Activated T-cell treated with anti-CD3 and anti-CD28 coated beads, Interleukin-2, amount 50 U/mL, for 4 hours (primary cell): ENCODE measurements at regions not wholly inside any gene's neighbourhood (a gene's known extent, or its start where the extent isn't known, plus 50 kb on each side); places are given as distances from the start of the nearest gene placed in this dataset.

Source experiments
- ATAC-seq, 2 donors: fragments of 200-7000 bp; cut with Tn5 transposase; one replicate each; pipeline ENCODE4 v1.10.0; 2021
- DNase-seq: peaks from one replicate; pipeline ENCODE4 v3.0.0-alpha.2; 2020
- H3K27me3 Mint-ChIP-seq: one replicate; pipeline ENCODE4 v1.8.0; 2021; ENCODE audit warnings: low read depth, mixed read lengths
- H3K36me3 Mint-ChIP-seq: one replicate; pipeline ENCODE4 v1.8.0; 2022; ENCODE audit warnings: mixed read lengths; ENCODE audit not compliant: insufficient read depth
- H3K4me1 Mint-ChIP-seq: one replicate; pipeline ENCODE4 v1.8.0; 2021; ENCODE audit warnings: low read depth, mixed read lengths
- H3K4me3 Mint-ChIP-seq: one replicate; pipeline ENCODE4 v1.8.0; 2021; ENCODE audit warnings: mild to moderate bottlenecking, moderate library complexity, mixed read lengths
- H3K9me3 Mint-ChIP-seq: one replicate; pipeline ENCODE4 v1.8.0; 2021; ENCODE audit warnings: mixed read lengths

DNA sequence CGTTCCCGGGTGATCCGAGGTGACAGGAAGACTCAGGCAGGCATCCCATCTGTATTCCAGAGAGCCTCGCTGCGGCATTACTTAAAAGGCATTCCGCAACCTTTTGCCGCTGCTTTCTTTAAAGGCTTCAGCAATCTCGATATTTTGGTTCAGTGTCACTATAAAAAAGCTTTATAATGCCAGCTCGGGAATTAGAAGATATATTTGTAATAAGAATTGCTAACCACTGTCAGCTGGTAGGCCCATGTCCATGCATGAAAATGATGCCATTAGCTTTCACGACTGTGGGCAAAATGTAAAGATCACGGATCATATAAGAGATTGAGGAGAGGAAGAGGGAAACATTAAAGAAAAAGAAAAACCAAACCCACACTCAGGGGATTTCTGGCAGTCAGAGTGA lies 578.6 kb upstream of the CDH5 start:
- ATAC-seq (no peak), DNase-seq (no peak)
- H3K4me3 Mint-ChIP-seq = no peak overlapping the region
- H3K9me3 Mint-ChIP-seq = peaks cover 5% of the 10 kb centered on the region
- H3K4me1 Mint-ChIP-seq = no peaks in the 10 kb centered on the region
- no peaks in the 10 kb centered on the region for H3K36me3 Mint-ChIP-seq
- no peaks in the 10 kb centered on the region for H3K27me3 Mint-ChIP-seq

DNA sequence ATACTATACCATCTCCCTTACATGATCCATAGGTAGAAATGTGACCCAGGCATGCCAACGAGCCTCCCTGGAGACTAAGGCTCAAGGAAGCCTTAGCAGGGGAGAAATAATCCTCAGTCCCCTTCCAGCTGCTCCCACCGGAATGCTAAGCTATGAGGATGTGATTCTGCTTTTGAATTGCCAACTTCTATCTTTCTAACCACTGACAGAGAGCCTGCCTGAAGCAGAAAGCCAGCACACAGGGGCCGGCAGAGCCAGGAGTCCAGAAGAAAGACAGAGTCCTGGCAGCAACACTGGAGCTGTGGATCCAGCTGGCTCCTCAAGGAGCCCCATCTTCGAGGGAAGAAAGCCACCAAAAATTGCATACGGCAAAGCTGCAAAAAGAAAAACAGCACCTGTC lies 579.6 kb upstream of the CDH5 start:
- H3K27me3 Mint-ChIP-seq = no peaks in the 10 kb centered on the region
- DNase-seq (no peak), ATAC-seq (no peak)
- H3K4me3 Mint-ChIP-seq = no peak overlapping the region
- H3K9me3 Mint-ChIP-seq = peaks cover 5% of the 10 kb centered on the region
- H3K36me3 Mint-ChIP-seq = no peaks in the 10 kb centered on the region
- H3K4me1 Mint-ChIP-seq = no peaks in the 10 kb centered on the region

DNA sequence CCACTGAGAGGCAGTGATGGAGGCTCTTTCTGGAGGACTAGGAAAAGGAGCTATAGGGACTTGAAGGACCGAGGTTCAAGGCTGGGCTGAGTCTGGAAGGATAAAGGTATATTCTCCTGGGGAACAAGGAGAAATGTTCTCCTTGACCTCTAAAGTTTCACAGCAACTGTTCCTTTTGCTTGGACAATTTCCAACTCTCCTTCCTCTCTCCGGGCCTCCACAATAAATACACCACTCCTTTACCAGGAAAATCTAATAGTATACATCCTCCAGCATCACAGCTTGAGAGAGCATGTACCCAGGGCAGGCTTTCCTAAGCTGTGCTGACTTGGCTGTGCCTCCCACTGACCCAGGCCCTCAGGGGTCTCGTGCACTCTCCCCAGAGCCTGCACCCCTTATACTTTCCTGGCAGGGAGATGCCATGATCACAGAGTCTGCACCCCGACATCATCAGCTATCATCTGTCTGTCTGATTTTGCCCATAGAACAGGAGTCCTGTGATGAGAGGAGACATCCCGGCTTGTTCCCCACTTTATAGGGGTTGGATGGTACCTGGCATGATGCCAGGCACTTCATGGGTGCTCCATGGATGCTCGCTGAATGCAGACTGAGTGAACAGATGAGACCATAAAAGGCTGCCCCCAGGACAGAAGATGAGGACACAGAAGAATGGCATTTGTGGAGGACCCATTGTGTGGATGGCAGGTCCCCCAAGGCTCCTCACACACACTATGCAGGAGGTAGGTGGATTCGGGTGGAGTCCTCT lies 582.6 kb upstream of the CDH5 start:
- Mint-ChIP-seq H3K36me3 (no peaks in the 10 kb centered on the region), H3K9me3 (no peaks in the 10 kb centered on the region), H3K4me3 (no peak overlapping the region), H3K4me1 (no peaks in the 10 kb centered on the region), H3K27me3 (peaks cover 1% of the 10 kb centered on the region)
- ATAC-seq (no peak), DNase-seq (no peak)

DNA sequence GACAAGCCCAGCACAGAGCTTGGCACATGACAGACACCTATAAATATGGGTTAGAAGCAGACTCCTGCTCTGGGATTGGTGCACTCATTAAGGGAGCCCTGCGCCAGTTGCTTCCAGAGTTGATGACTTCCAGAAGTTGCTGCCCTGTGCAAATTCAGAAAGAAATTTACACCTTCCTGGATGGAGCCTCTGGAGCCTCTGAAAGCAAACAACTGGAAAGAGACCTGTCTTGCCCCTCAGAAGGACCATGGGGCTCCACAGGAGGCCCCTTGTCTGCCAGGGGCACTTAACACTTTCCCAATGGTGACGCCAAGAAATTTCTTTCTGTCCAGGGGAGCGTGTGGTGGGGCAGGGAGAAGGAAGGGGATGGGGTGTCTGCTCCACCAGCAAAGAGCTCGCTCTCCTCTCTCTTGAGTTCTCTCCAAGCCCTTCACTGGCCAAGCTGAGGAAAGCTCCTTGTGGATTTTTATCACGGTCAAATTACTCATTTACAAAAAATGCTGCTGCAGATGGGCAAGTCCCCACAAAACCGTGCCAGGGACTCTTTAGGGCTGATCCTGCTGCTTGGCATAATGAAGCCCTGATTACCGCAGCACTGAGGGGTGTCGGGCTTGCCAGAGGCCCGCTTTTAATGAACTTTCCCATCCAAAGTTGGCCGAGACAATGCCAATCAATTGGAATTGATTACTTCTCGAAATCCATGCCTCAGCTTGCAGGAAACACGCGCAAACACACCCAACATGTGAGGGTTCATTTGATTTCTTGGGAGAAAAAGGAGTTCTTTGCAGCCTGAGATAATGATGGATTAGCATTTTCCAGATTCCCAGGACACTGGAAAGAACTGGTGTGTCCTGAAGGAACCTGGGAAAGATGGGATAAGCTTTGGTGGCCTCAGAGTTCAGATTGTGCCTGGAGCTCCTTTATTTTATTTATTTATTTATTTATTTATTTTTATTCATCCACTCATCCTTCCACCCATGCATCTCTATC lies 583.6 kb upstream of the CDH5 start:
- Mint-ChIP-seq H3K4me3 (no peak overlapping the region), H3K9me3 (no peaks in the 10 kb centered on the region), H3K27me3 (peaks cover 1% of the 10 kb centered on the region), H3K4me1 (no peaks in the 10 kb centered on the region), H3K36me3 (no peaks in the 10 kb centered on the region)
- no peak for ATAC-seq
- DNase-seq = no peak

DNA sequence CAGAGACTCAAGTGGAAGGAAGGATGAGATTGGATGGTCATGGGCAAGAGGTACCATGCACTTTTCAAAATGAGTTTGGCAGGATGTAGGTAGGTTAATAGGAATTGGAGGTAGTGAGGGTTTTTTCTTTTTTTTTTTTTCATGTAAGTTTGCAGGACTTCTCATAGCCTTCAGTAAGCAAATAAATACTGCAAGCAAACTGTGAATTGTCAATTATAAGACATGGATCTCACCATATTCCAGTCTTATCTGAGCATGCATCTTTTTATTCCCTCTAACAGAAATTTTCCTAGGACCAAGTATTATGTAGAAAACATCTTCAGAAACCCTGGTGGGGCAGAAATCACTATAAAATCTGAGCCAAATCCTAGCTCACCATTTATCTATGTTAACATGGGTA lies 584.6 kb upstream of the CDH5 start:
- ATAC-seq = no peak
- H3K4me3 Mint-ChIP-seq = no peak overlapping the region
- peaks cover 5% of the 10 kb centered on the region for H3K9me3 Mint-ChIP-seq
- no peaks in the 10 kb centered on the region for H3K4me1 Mint-ChIP-seq
- peaks cover 1% of the 10 kb centered on the region for H3K27me3 Mint-ChIP-seq
- no peaks in the 10 kb centered on the region for H3K36me3 Mint-ChIP-seq
- DNase-seq = no peak

DNA sequence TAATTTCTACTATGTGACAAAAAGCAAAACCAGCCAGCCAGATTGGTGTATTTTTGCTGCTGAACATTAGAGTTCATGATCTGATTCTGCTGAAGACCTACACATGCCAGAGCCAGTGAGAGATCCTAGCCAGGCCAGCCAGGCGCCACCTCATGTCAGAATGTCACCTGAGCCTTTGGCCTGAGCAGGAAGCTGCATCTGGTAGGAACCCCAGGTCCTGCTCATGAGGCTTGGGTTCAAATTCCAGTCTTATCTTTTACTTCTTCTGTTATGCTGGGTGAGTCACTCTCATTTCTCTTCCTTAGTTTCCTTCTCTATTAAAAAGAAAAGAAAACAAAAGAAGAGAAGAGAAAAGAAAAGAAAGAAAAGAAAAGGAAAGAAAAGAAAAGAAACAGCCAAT lies 585.1 kb upstream of the CDH5 start:
- DNase-seq (no peak), ATAC-seq (no peak)
- no peaks in the 10 kb centered on the region for H3K36me3 Mint-ChIP-seq
- no peak overlapping the region for H3K4me3 Mint-ChIP-seq
- peaks cover 1% of the 10 kb centered on the region for H3K27me3 Mint-ChIP-seq
- peaks cover 5% of the 10 kb centered on the region for H3K9me3 Mint-ChIP-seq
- H3K4me1 Mint-ChIP-seq = no peaks in the 10 kb centered on the region

DNA sequence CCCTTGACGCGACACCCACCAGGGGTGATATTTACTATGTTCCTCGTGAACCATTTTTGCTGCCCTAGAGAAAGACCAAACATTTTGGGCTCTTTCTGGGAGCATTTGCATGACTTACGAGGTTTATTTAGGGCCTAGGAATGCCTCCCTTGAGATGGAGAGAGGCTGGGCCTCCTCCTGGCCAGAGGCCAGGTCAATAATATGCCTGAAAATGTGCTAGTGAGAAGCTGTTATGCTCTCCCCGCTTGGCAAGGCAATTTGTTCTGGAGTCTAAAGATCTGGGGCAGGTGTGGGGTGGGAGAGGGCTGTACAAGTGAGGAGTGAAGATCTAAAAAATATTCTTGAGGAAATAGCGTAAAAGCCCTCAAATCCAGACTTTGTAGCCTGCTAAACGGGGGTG lies 587.3 kb upstream of the CDH5 start:
- Mint-ChIP-seq H3K27me3 (peaks cover 1% of the 10 kb centered on the region), H3K36me3 (no peaks in the 10 kb centered on the region), H3K4me1 (no peaks in the 10 kb centered on the region), H3K4me3 (no peak overlapping the region), H3K9me3 (peaks cover 5% of the 10 kb centered on the region)
- ATAC-seq (no peak), DNase-seq (no peak)

DNA sequence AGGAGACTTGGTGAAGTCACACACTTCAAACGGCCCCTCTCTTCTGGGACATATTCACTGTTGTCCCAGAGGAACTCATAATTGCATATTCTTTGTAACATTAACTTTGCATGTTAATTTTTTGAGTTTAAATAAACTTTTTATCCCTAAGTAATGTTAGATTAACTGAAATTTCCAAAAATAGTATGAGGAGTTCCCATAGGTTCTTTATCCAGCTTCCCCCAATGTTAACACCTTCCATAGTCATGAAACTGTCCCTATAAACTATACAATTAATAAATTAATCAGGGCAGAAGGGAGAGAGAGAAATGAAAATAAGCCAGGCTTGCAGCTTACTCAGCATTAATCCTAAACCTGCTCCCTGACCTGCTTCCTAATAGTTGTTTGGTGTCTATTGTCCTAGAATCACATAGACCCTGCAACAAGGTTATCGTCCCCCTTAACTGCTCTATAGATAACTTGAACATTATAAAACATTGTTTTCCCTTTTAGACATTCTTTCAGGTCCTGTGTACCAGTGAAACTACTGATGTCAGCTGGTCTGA lies 589.8 kb upstream of the CDH5 start:
- no peak for DNase-seq
- Mint-ChIP-seq H3K4me3 (no peak overlapping the region), H3K36me3 (no peaks in the 10 kb centered on the region), H3K27me3 (peaks cover 1% of the 10 kb centered on the region), H3K9me3 (peaks cover 5% of the 10 kb centered on the region), H3K4me1 (no peaks in the 10 kb centered on the region)
- ATAC-seq = no peak

DNA sequence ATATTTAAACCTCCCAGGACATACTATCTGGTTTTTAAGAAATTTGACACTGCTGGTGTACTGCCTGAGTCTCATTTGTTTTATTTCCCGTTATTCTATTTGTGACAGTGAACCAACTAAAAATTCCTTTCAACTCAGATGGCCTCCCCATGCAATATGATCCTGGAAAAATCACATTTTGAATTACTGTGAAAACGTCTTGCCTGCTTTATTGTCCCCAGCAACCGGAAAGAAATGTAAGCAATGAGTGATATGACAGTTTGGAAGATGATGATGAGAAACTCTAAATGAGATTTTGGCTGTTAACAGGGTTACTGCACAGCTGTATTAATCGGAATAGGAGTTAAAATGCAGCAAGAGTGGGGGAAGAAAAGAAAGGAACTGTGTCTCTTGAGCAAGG lies 590.7 kb upstream of the CDH5 start:
- H3K4me1 Mint-ChIP-seq = no peaks in the 10 kb centered on the region
- no peak for DNase-seq

DNA sequence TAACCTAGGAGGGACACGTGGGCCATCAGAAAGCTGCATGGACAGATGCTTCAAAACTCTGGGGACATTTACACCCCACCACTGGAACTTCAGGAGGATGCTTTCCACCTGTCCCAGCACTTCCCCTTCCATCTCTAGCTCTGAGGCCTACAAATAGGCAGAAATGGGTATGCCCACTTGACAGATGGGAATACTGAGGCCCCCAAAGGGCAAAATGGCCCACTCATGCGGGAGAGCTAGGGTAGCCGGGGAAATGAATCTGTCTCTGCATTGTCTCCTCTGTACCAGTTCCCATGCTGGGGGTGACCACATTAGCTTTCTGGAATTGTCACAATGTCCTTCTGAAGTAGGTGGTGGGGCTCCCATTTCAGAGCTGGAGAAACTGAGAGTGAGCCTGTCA lies 592.1 kb upstream of the CDH5 start:
- peaks cover 17% of the 10 kb centered on the region for H3K9me3 Mint-ChIP-seq
- no peak for ATAC-seq
- DNase-seq = no peak
- H3K4me1 Mint-ChIP-seq = no peaks in the 10 kb centered on the region
- no peak overlapping the region for H3K4me3 Mint-ChIP-seq
- no peaks in the 10 kb centered on the region for H3K36me3 Mint-ChIP-seq
- H3K27me3 Mint-ChIP-seq = no peaks in the 10 kb centered on the region

More for the DNA sequence above, 590.7 kb upstream of the CDH5 start:
- H3K9me3 Mint-ChIP-seq = peaks cover 11% of the 10 kb centered on the region
- ATAC-seq = no peak
- H3K27me3 Mint-ChIP-seq = no peaks in the 10 kb centered on the region
- H3K36me3 Mint-ChIP-seq = no peaks in the 10 kb centered on the region
- no peak overlapping the region for H3K4me3 Mint-ChIP-seq

DNA sequence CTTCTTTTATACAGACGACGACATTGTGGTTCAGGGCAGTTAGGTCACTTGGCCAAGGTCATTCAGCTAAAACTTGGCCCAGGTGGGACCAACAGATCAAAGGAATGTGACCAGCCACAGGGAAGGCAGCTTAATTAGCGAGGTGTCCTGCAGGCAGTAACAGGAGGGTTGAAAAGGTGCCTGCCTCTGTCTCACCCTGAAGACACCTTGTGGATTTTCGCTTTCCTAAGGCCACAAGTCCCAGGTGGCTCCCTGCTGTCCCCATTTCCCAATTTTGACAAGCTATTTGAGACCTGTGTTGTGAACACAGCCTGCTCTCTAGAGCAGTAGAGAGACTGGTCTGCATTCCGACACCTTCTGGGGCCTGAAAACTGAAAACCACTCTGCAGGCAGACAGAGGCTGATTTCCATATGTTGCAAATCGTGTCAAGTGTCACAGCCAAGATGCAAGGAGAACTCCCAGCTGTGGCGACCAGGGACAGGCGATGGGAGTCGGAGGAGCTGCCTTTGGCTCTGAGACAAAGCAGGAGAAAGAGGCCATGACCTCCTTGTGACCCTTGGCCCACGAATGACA lies 593.1 kb upstream of the CDH5 start:
- peaks cover 17% of the 10 kb centered on the region for H3K9me3 Mint-ChIP-seq
- no peaks in the 10 kb centered on the region for H3K27me3 Mint-ChIP-seq
- H3K4me3 Mint-ChIP-seq = no peak overlapping the region
- no peaks in the 10 kb centered on the region for H3K4me1 Mint-ChIP-seq
- no peak for DNase-seq
- ATAC-seq = no peak
- no peaks in the 10 kb centered on the region for H3K36me3 Mint-ChIP-seq

DNA sequence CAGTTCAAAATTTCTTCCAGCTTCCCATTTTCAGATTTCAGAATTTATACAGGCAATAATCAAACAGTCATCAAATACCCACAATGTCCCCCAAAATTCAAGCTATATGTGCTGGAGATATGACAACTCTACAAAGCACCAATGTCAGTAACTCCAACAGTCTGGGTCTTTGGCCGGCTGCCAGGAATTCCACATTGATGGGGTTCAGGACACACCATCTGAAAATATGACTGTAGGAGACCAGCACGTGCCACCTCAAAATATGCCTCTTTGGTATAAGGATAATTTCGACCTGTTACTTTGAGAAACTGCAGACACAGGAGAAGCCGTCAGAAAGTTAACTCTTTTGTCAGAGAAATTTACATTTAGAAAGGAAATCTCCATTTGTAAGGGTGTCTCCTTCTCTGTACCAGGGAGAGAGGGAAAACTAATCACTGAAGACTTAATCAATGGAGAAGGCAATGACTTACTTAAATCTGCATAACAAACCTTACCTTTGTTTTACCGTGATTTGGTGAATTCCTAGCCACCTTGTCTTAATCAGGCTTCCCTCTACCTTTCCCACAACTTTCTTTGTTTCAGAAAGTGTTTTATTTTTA lies 594.3 kb upstream of the CDH5 start:
- Mint-ChIP-seq H3K36me3 (no peaks in the 10 kb centered on the region), H3K27me3 (no peaks in the 10 kb centered on the region), H3K9me3 (peaks cover 15% of the 10 kb centered on the region), H3K4me3 (no peak overlapping the region), H3K4me1 (no peaks in the 10 kb centered on the region)
- ATAC-seq (no peak), DNase-seq (no peak)

DNA sequence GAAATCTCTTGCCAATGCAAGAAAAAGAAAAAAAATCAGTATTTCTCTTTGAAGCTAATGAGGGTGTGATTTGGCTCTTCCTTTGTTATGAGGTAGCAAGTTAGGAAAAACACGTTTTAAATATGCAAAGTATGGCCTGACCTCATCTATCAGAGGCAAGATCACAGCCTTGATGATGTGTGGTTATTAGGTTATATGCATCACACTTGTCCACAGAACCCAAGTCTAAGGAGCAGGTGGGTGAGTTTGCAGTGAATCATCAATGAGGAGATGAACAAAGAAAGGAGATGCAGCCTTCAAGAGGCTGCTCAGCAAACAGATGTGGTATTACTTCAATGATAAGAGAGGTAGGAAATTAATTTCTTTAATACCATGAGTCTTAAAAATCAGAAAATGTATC lies 594.8 kb upstream of the CDH5 start:
- no peaks in the 10 kb centered on the region for H3K27me3 Mint-ChIP-seq
- H3K4me1 Mint-ChIP-seq = no peaks in the 10 kb centered on the region
- H3K4me3 Mint-ChIP-seq = no peak overlapping the region
- DNase-seq (no peak), ATAC-seq (no peak)
- H3K9me3 Mint-ChIP-seq = peaks cover 11% of the 10 kb centered on the region
- H3K36me3 Mint-ChIP-seq = no peaks in the 10 kb centered on the region

DNA sequence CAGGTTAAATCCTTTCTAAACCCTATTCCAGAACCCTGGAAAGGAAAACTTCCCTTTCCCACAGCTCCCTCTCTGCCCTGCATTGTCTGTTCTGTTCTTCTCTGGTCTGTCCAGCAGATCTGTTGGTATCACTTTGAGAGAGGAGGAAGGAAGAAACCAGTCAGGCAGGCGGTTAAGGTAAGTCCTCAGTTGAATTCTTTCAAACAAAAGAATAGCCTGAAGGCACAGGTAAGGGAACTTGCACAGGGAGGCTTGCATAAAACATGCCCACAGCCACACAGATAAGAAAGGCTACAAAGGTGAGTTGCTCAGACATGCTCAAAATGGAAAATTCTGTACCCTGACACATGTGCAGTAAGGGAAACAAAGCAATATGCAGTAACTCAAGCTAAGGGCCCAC lies 595.7 kb upstream of the CDH5 start:
- no peaks in the 10 kb centered on the region for H3K36me3 Mint-ChIP-seq
- no peak overlapping the region for H3K4me3 Mint-ChIP-seq
- H3K4me1 Mint-ChIP-seq = no peaks in the 10 kb centered on the region
- no peaks in the 10 kb centered on the region for H3K27me3 Mint-ChIP-seq
- ATAC-seq = no peak
- no peak for DNase-seq
- H3K9me3 Mint-ChIP-seq = peaks cover 11% of the 10 kb centered on the region
